Spleen (tissue), 11 donors: ENCODE measurements at regions not wholly inside any gene's neighbourhood (a gene's known extent, or its start where the extent isn't known, plus 50 kb on each side); places are given as distances from the start of the nearest gene placed in this dataset.

ENCODE experiments used
- DNase-seq: peaks from one replicate; pipeline ENCODE4 v3.0.0-alpha.2; 2020
- H3K27ac ChIP-seq, 8 donors: fragments of 200-600 bp; sonication (generic) in 7 of 8; 1 replicate in 4 of 8; 2 replicates in 4 of 8; pipeline versions ENCODE4 v1.5.0 to v1.8.0; 2016 to 2021; ENCODE audit warnings: inconsistent platforms in 4 of 8, mild to moderate bottlenecking in 4 of 8, moderate library complexity in 1 of 8
- H3K27me3 ChIP-seq, 7 donors: fragments of 200-600 bp; sonication (generic) in 6 of 7; replicated peaks in 1 of 7; 1 replicate in 4 of 7; 2 replicates in 3 of 7; pipeline versions ENCODE4 v1.5.0 to v1.8.0; 2016 to 2021; ENCODE audit warnings: inconsistent platforms in 3 of 7, mild to moderate bottlenecking in 1 of 7
- H3K36me3 ChIP-seq, 6 donors: fragments of 200-600 bp; sonication (generic) in 5 of 6; 1 replicate in 4 of 6; 2 replicates in 2 of 6; pipeline versions ENCODE4 v1.5.0 to v1.8.0; 2016 to 2021; ENCODE audit warnings: inconsistent platforms in 2 of 6
- H3K4me1 ChIP-seq, 6 donors: fragments of 200-600 bp; sonication (generic) in 5 of 6; 1 replicate in 3 of 6; 2 replicates in 3 of 6; pipeline versions ENCODE4 v1.5.0 to v1.8.0; 2016 to 2021; ENCODE audit warnings: inconsistent platforms in 3 of 6
- H3K4me3 ChIP-seq, 8 donors: fragments of 200-600 bp; sonication (generic) in 7 of 8; 1 replicate in 4 of 8; 2 replicates in 4 of 8; pipeline versions ENCODE4 v1.5.0 to v1.8.0; 2016 to 2021; ENCODE audit warnings: inconsistent platforms in 4 of 8, mild to moderate bottlenecking in 4 of 8, moderate library complexity in 2 of 8
- H3K9me3 ChIP-seq, 8 donors: fragments of 200-600 bp; sonication (generic) in 7 of 8; 1 replicate in 4 of 8; 2 replicates in 4 of 8; pipeline versions ENCODE4 v1.5.0 to v1.8.0; 2016 to 2021; ENCODE audit warnings: inconsistent platforms in 4 of 8
- CTCF ChIP-seq, 11 experiments: fragments of 200-600 bp in 7 of 11; fragments of 450-650 bp in 4 of 11; sonication (generic) in 4 of 11; IDR thresholded peaks in 8 of 11; conservative IDR thresholded peaks in 3 of 11; 1 replicate in 7 of 11; 2 replicates in 4 of 11; pipeline versions ENCODE4 v1.4.0 to v1.8.0; 2016 to 2021; ENCODE audit warnings: antibody characterized with exemption in 11 of 11, inconsistent platforms in 4 of 11, mild to moderate bottlenecking in 1 of 11
- POLR2A ChIP-seq, 3 donors: fragments of 450-650 bp; IDR thresholded peaks; one replicate each; pipeline ENCODE4 v1.5.1; 2017; ENCODE audit warnings: antibody characterized with exemption in 3 of 3, mild to moderate bottlenecking in 1 of 3
- POLR2AphosphoS5 ChIP-seq, 3 donors: sonication (generic); formaldehyde crosslinking; IDR thresholded peaks; one replicate each; pipeline ENCODE4 v1.5.1; 2017; ENCODE audit warnings: antibody characterized with exemption in 3 of 3
- WGBS, 5 donors: extraction: QIAGEN DNeasy Blood & Tissue Kit in 3 of 5; methylation state at CpG; one replicate each; pipeline versions ENCODE4 v1.1.5 to v1.1.7; 2013 to 2018; 5-methylcytosine and 5-hydroxymethylcytosine counted together
- intact Hi-C: fragments of 100-400 bp; cut with DNase I; formaldehyde crosslinking; loops from one replicate; pipeline ENCODE4 v1.15.0; 2023; ENCODE audit warnings: low total_unique reads
- donor health status: healthy with polysubstance abuse.
- donor health status: DM: no; HTN: no; CAD: no; lungs with moderate emphysema.
- donor health status: DM: no; HTN: no; CAD: no.
- donor health status: Bipolar disorder and iron deficiency.
- donor health status: healthy.
- donor health status: DM: no; HTN: no; CAD: no.
- donor health status: DM: yes; HTN: yes; CAD: no.

- H3K27ac ChIP-seq: no peak overlapping the region
- TF ChIP-seq CTCF (IDR thresholded peaks at IDR 0.05 in 8 of 11, conservative IDR thresholded peaks at IDR 0.05 in 3 of 11) (no peak), POLR2A (IDR thresholded peaks at IDR 0.05) (no peak), POLR2AphosphoS5 (IDR thresholded peaks at IDR 0.05) (no peak)
- DNase-seq: no peak
- H3K9me3 ChIP-seq: peaks cover 0 to 8% (median 0%) of the 10 kb centered on the region in 8 donors
- intact Hi-C loops: no loop called here
- H3K4me3 ChIP-seq: no peak overlapping the region
- no peaks in the 10 kb centered on the region for H3K4me1 ChIP-seq
- no peaks in the 10 kb centered on the region for H3K36me3 ChIP-seq
- H3K27me3 ChIP-seq: no peaks in the 10 kb centered on the region
Observed at GRCh38 chr5:99639905-99640304, 711.1 kb upstream of the CHD1 start.

- H3K36me3 ChIP-seq: no peaks in the 10 kb centered on the region
- H3K4me1 ChIP-seq: no peaks in the 10 kb centered on the region
- TF ChIP-seq CTCF (IDR thresholded peaks at IDR 0.05 in 8 of 11, conservative IDR thresholded peaks at IDR 0.05 in 3 of 11): no peak
- no peak for TF ChIP-seq POLR2A (IDR thresholded peaks at IDR 0.05)
- TF ChIP-seq POLR2AphosphoS5 (IDR thresholded peaks at IDR 0.05): no peak
- intact Hi-C loops: no loop called here
- no peak overlapping the region for H3K4me3 ChIP-seq
- H3K27me3 ChIP-seq: no peaks in the 10 kb centered on the region
- no peak for DNase-seq
- WGBS, 5 donors: 61 to 78% (median 66%) methylated on average over 2 of the region's 2 CpGs
- no peak overlapping the region for H3K27ac ChIP-seq
- H3K9me3 ChIP-seq: peaks cover 0 to 8% (median 0%) of the 10 kb centered on the region in 8 donors
Observed at GRCh38 chr5:99636663-99637062, 707.9 kb upstream of the CHD1 start.

- H3K4me3 ChIP-seq: no peak overlapping the region
- H3K27me3 ChIP-seq: no peaks in the 10 kb centered on the region
- H3K9me3 ChIP-seq: peaks cover 0 to 27% (median 12%) of the 10 kb centered on the region in 8 donors
- intact Hi-C loops: no loop called here
- no peaks in the 10 kb centered on the region for H3K36me3 ChIP-seq
- TF ChIP-seq CTCF (IDR thresholded peaks at IDR 0.05 in 8 of 11, conservative IDR thresholded peaks at IDR 0.05 in 3 of 11) (no peak), POLR2AphosphoS5 (IDR thresholded peaks at IDR 0.05) (no peak), POLR2A (IDR thresholded peaks at IDR 0.05) (no peak)
- H3K27ac ChIP-seq: no peak overlapping the region
- DNase-seq: no peak
- H3K4me1 ChIP-seq: no peaks in the 10 kb centered on the region
- 48 to 67% (median 50%) methylated on average over 10 to 12 of the region's 12 CpGs for WGBS, 5 donors
Observed at GRCh38 chr5:99621772-99622681, 693.2 kb upstream of the CHD1 start.

- intact Hi-C loops: no loop called here
- TF ChIP-seq POLR2AphosphoS5 (IDR thresholded peaks at IDR 0.05) (no peak), POLR2A (IDR thresholded peaks at IDR 0.05) (no peak), CTCF (IDR thresholded peaks at IDR 0.05 in 8 of 11, conservative IDR thresholded peaks at IDR 0.05 in 3 of 11) (no peak)
- H3K27me3 ChIP-seq: no peaks in the 10 kb centered on the region
- 82 to 89% (median 84%) methylated on average over 8 of the region's 8 CpGs for WGBS, 5 donors
- no peaks in the 10 kb centered on the region for H3K9me3 ChIP-seq
- H3K4me3 ChIP-seq: no peak overlapping the region
- no peaks in the 10 kb centered on the region for H3K4me1 ChIP-seq
- DNase-seq: no peak
- no peaks in the 10 kb centered on the region for H3K36me3 ChIP-seq
- no peak overlapping the region for H3K27ac ChIP-seq
Observed at GRCh38 chr5:99617335-99617734, 688.5 kb upstream of the CHD1 start.
